ENCODE measurements at regions not wholly inside any gene's neighbourhood (a gene's known extent, or its start where the extent isn't known, plus 50 kb on each side); places are given as distances from the start of the nearest gene placed in this dataset.

DNA sequence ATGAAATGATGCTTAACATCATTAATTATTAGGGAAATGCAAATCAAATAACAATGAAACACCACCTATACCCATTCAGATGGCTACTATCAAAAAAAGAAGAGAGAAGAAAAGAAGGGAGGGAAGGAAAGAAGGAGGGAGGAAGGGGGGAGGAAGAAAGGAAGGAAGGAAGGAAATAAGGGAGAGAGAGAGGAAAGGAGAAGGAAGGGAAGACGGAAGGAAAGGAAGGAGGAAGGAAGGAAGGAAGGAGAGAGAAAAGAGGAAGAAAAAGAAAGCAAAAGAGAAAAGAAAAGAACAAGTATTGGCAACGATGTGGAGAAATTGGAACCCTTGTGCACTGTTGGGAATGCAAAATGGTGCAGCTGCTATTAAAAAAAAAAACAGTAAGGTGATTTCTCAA lies 363.3 kb downstream of the TNS1 start:
- H3K4me1 Mint-ChIP-seq = no peaks in the 10 kb centered on the region
- TF ChIP-seq, protein P1, sequence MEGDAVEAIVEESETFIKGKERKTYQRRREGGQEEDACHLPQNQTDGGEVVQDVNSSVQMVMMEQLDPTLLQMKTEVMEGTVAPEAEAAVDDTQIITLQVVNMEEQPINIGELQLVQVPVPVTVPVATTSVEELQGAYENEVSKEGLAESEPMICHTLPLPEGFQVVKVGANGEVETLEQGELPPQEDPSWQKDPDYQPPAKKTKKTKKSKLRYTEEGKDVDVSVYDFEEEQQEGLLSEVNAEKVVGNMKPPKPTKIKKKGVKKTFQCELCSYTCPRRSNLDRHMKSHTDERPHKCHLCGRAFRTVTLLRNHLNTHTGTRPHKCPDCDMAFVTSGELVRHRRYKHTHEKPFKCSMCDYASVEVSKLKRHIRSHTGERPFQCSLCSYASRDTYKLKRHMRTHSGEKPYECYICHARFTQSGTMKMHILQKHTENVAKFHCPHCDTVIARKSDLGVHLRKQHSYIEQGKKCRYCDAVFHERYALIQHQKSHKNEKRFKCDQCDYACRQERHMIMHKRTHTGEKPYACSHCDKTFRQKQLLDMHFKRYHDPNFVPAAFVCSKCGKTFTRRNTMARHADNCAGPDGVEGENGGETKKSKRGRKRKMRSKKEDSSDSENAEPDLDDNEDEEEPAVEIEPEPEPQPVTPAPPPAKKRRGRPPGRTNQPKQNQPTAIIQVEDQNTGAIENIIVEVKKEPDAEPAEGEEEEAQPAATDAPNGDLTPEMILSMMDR (IDR thresholded peaks at IDR 0.05) = no peak
- 0% methylated on average over 1 of the region's 2 CpGs for WGBS (ENCODE audit: insufficient coverage)
- H3K79me2 ChIP-seq (ENCODE audit: insufficient read depth, low read length) = no peaks in the 10 kb centered on the region
- no peak overlapping the region for H3K4me3 ChIP-seq (replicated peaks in 1 of 3; ENCODE audit: low read depth in 2 of 3, low read length in 3 of 3)
- no peaks in the 10 kb centered on the region for H3K9me3 ChIP-seq (replicated peaks in 1 of 2; ENCODE audit: control insufficient read depth in 1 of 2, insufficient read depth in 1 of 2, low read length in 2 of 2)
- no peaks in the 10 kb centered on the region for H3K4me1 ChIP-seq (ENCODE audit: control insufficient read depth in 1 of 2, insufficient read depth in 2 of 2, low read length in 2 of 2)
- H3K9me3 Mint-ChIP-seq = peaks cover 0 to 3% (median 0%) of the 10 kb centered on the region in 7 donors
- no peaks in the 10 kb centered on the region for H3K36me3 Mint-ChIP-seq
- no peak overlapping the region for H3K4me3 Mint-ChIP-seq
- peaks cover 0 to 12% (median 2%) of the 10 kb centered on the region in 3 donors for H3K27me3 Mint-ChIP-seq (ENCODE audit: low read depth in 3 of 3)
- no peak overlapping the region for H3K9ac ChIP-seq (ENCODE audit: insufficient read depth, low read length, poor library complexity, severe bottlenecking)
- DNase-seq = no peak
- intact Hi-C loops (cut with micrococcal nuclease) = no loop called here
- no peaks in the 10 kb centered on the region for H4K20me1 ChIP-seq (ENCODE audit: insufficient read depth, low read length)
- H3K27ac Mint-ChIP-seq = no peak overlapping the region
- no peak overlapping the region for H3K4me2 ChIP-seq (replicated peaks; ENCODE audit: extremely low read depth, low read length, poor library complexity, severe bottlenecking)
- H3K27ac ChIP-seq (ENCODE audit: low read depth in 1 of 2, low read length in 2 of 2) = no peak overlapping the region
- H2AFZ ChIP-seq (ENCODE audit: insufficient read depth, low read depth, low read length, poor library complexity, severe bottlenecking) = no peak overlapping the region
- H3K36me3 ChIP-seq (replicated peaks in 1 of 2; ENCODE audit: control insufficient read depth in 1 of 2, insufficient read depth in 2 of 2, low read length in 2 of 2) = no peaks in the 10 kb centered on the region
- no peaks in the 10 kb centered on the region for H3K27me3 ChIP-seq (ENCODE audit: control insufficient read depth in 2 of 2, insufficient read depth in 2 of 2, low read length in 2 of 2)

DNA sequence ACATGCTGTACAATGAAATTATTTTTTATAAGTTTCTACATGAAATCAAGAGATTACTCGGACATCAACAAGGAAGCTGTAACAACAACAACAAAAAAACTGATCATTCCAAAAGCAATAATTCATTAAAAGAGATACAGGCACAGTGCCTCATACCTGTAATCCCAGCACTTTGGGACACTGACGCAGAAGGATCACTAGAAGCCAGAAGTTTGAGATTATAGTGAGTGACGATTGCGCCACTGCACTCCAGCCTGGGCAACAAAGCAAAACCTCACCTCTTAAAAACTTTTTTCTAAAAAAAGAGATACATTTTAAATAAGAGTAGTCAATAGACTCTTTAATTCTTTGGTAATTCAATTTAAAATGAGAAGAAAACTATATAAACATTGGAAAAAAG lies 364.3 kb downstream of the TNS1 start:
- TF ChIP-seq, protein P1 (IDR thresholded peaks at IDR 0.05) = no peak
- Mint-ChIP-seq H3K4me1 (no peaks in the 10 kb centered on the region), H3K27me3 (ENCODE audit: low read depth in 3 of 3) (peaks cover 0 to 16% (median 2%) of the 10 kb centered on the region in 3 donors), H3K4me3 (no peak overlapping the region), H3K9me3 (peaks cover 0 to 3% (median 0%) of the 10 kb centered on the region in 7 donors), H3K36me3 (no peaks in the 10 kb centered on the region), H3K27ac (no peak overlapping the region)
- Histone ChIP-seq H3K4me3 (replicated peaks in 1 of 3; ENCODE audit: low read depth in 2 of 3, low read length in 3 of 3) (no peak overlapping the region), H4K20me1 (ENCODE audit: insufficient read depth, low read length) (no peaks in the 10 kb centered on the region), H2AFZ (ENCODE audit: insufficient read depth, low read depth, low read length, poor library complexity, severe bottlenecking) (no peak overlapping the region), H3K27me3 (ENCODE audit: control insufficient read depth in 2 of 2, insufficient read depth in 2 of 2, low read length in 2 of 2) (no peaks in the 10 kb centered on the region), H3K9me3 (replicated peaks in 1 of 2; ENCODE audit: control insufficient read depth in 1 of 2, insufficient read depth in 1 of 2, low read length in 2 of 2) (no peaks in the 10 kb centered on the region), H3K4me1 (ENCODE audit: control insufficient read depth in 1 of 2, insufficient read depth in 2 of 2, low read length in 2 of 2) (no peaks in the 10 kb centered on the region), H3K27ac (ENCODE audit: low read depth in 1 of 2, low read length in 2 of 2) (no peak overlapping the region), H3K36me3 (replicated peaks in 1 of 2; ENCODE audit: control insufficient read depth in 1 of 2, insufficient read depth in 2 of 2, low read length in 2 of 2) (no peaks in the 10 kb centered on the region), H3K4me2 (replicated peaks; ENCODE audit: extremely low read depth, low read length, poor library complexity, severe bottlenecking) (no peak overlapping the region), H3K9ac (ENCODE audit: insufficient read depth, low read length, poor library complexity, severe bottlenecking) (no peak overlapping the region), H3K79me2 (ENCODE audit: insufficient read depth, low read length) (no peaks in the 10 kb centered on the region)
- no CpG with 5 or more reads among the region's 4 CpGs for WGBS (ENCODE audit: insufficient coverage)
- intact Hi-C loops (cut with micrococcal nuclease) = no loop called here
- no peak for DNase-seq

All from CD14-positive monocyte (primary cell).